ENCODE measurements at regions not wholly inside any gene's neighbourhood (a gene's known extent, or its start where the extent isn't known, plus 50 kb on each side); places are given as distances from the start of the nearest gene placed in this dataset.

DNA sequence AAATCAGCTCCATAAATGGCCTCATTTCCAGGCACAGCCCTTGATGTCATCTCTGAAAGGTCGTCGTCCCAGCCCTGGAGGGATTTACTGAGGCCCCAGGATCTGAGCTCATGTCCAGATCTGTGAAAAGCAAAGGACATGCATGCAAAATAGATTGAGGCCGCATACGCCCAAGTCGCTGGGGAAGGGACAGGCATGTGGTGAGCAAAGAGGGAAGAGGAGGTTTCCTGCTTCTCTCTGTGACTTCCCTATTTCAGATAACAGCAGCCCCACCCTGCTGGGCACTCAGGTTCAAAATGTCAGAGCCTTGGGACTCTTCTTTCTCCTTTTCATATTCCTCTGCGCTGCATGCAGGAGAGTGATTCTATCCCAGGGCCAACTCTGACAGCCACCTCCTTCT, 197.2 kb downstream of the ADSS2 start:
- TF ChIP-seq ZBTB21 (tag by site-specific recombination; IDR thresholded peaks at IDR 0.05) (no peak), CTCF (tag by site-specific recombination; IDR thresholded peaks at IDR 0.05) (no peak), ZNF830 (tag by site-specific recombination; IDR thresholded peaks at IDR 0.05; ENCODE audit: low read depth) (no peak)
- TF ChIP-seq, protein P1, sequence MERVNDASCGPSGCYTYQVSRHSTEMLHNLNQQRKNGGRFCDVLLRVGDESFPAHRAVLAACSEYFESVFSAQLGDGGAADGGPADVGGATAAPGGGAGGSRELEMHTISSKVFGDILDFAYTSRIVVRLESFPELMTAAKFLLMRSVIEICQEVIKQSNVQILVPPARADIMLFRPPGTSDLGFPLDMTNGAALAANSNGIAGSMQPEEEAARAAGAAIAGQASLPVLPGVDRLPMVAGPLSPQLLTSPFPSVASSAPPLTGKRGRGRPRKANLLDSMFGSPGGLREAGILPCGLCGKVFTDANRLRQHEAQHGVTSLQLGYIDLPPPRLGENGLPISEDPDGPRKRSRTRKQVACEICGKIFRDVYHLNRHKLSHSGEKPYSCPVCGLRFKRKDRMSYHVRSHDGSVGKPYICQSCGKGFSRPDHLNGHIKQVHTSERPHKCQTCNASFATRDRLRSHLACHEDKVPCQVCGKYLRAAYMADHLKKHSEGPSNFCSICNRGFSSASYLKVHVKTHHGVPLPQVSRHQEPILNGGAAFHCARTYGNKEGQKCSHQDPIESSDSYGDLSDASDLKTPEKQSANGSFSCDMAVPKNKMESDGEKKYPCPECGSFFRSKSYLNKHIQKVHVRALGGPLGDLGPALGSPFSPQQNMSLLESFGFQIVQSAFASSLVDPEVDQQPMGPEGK (tag by site-specific recombination; IDR thresholded peaks at IDR 0.05) = no peak
